Inferior parietal cortex (tissue), 1 donor: ENCODE measurements at regions not wholly inside any gene's neighbourhood (a gene's known extent, or its start where the extent isn't known, plus 50 kb on each side); places are given as distances from the start of the nearest gene placed in this dataset.

Experiments
- DNase-seq: peaks from one replicate; pipeline ENCODE4 v3.0.0-alpha.2; 2016; ENCODE audit errors: extremely low spot score

GRCh38 chr18:52283927-52284326, 56.1 kb upstream of the DCC start:
- DNase-seq: no peak

GRCh38 chr18:52286675-52287074, 53.3 kb upstream of the DCC start:
- DNase-seq: no peak

- DNase-seq: no peak
These were observed 52.8 kb upstream of the DCC start for GRCh38 chr18:52287151-52287550.

GRCh38 chr18:52288403-52289004, 51.5 kb upstream of the DCC start:
- DNase-seq: no peak

GRCh38 chr18:52289392-52289791, 50.6 kb upstream of the DCC start:
- DNase-seq: no peak
